DOHH2 (cell line): ENCODE measurements at regions not wholly inside any gene's neighbourhood (a gene's known extent, or its start where the extent isn't known, plus 50 kb on each side); places are given as distances from the start of the nearest gene placed in this dataset.

Experiments used
- H3F3A ChIP-seq: fragments of 200-600 bp; sonication (generic), shearing (Covaris generic); 2 replicates; pipeline ENCODE4 v1.6.0; 2016; ENCODE audit warnings: antibody characterized with exemption, mild to moderate bottlenecking; ENCODE audit not compliant: control insufficient read depth, insufficient read depth
- H3K27ac ChIP-seq: fragments of 200-600 bp; sonication (generic); 2 replicates; pipeline ENCODE4 v1.5.1; 2014; ENCODE audit warnings: low read depth, mild to moderate bottlenecking, low read length, moderate library complexity
- H3K27me3 ChIP-seq: fragments of 200-600 bp; sonication (generic); 2 replicates; pipeline ENCODE4 v1.6.1; 2014; ENCODE audit warnings: mild to moderate bottlenecking, low read length, mixed read lengths; ENCODE audit not compliant: control insufficient read depth
- H3K36me3 ChIP-seq: fragments of 200-600 bp; sonication (generic); 2 replicates; pipeline ENCODE4 v1.6.1; 2014; ENCODE audit warnings: mild to moderate bottlenecking, low read length, moderate library complexity, mixed read lengths; ENCODE audit not compliant: control insufficient read depth
- H3K4me1 ChIP-seq: fragments of 200-600 bp; sonication (generic); 2 replicates; pipeline ENCODE4 v1.6.1; 2014; ENCODE audit warnings: mild to moderate bottlenecking, low read length, mixed read lengths; ENCODE audit not compliant: control insufficient read depth
- H3K4me2 ChIP-seq: fragments of 200-600 bp; sonication (generic); 2 replicates; pipeline ENCODE4 v1.6.0; 2014; ENCODE audit warnings: mild to moderate bottlenecking, low read length, moderate library complexity
- H3K4me3 ChIP-seq: fragments of 200-600 bp; sonication (generic); 2 replicates; pipeline ENCODE4 v1.5.1; 2014; ENCODE audit warnings: mild to moderate bottlenecking, low read length, mixed read lengths
- H3K79me2 ChIP-seq: fragments of 200-600 bp; sonication (generic); 2 replicates; pipeline ENCODE4 v1.6.1; 2014; ENCODE audit warnings: mild to moderate bottlenecking, low read length, mixed read lengths; ENCODE audit not compliant: control insufficient read depth
- H3K9me2 ChIP-seq: fragments of 200-600 bp; sonication (generic); replicated peaks from 2 replicates; pipeline ENCODE4 v1.6.1; 2014; ENCODE audit warnings: mild to moderate bottlenecking, low read length, mixed read lengths; ENCODE audit not compliant: control insufficient read depth
- H3K9me3 ChIP-seq: fragments of 200-600 bp; sonication (generic); 2 replicates; pipeline ENCODE4 v1.6.1; 2014; ENCODE audit warnings: antibody characterized with exemption, low read length, mixed read lengths; ENCODE audit not compliant: control insufficient read depth, insufficient read depth
- H4K20me1 ChIP-seq: fragments of 200-600 bp; sonication (generic); 2 replicates; pipeline ENCODE4 v1.6.0; 2014; ENCODE audit warnings: low read depth, mild to moderate bottlenecking, antibody characterized with exemption, low read length, moderate library complexity; ENCODE audit not compliant: control insufficient read depth, insufficient read depth
- EZH2phosphoT487 ChIP-seq: fragments of 200-600 bp; sonication (generic); IDR thresholded peaks from 2 replicates; pipeline ENCODE4 v1.6.1; 2017; ENCODE audit warnings: borderline replicate concordance, mild to moderate bottlenecking, antibody characterized with exemption, low read length, moderate library complexity, mixed read lengths
- TF ChIP-seq, protein P1 (sequence below): fragments of 200-600 bp; sonication (generic); IDR thresholded peaks from one replicate; pipeline ENCODE4 v1.5.1; 2014; ENCODE audit warnings: antibody characterized with exemption, mild to moderate bottlenecking, low read depth, low read length; ENCODE audit not compliant: poor library complexity, severe bottlenecking

DNA sequence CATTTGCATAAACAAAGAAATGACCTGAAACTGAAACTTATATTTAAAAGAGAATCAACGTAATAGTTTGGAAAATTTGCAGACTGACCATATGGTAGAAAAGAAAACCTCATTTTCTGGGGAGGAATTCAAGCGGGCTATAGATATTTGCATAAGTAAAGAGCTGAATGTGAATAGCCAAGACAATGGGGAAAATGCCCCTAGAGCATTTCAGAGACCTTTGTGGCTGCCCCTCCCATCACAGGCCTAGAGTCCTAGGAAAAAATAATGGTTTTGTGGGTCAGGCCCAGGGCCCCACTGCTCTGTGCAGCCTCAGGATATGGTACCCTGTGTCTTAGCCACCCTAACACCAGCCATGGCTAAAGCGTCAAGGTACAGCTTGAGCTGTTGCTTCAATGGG lies 480.6 kb upstream of the MBL2 start:
- Histone ChIP-seq H4K20me1 (no peaks in the 10 kb centered on the region), H3K4me1 (no peaks in the 10 kb centered on the region), H3F3A (no peaks in the 10 kb centered on the region), H3K9me2 (no peaks in the 10 kb centered on the region), H3K27me3 (no peaks in the 10 kb centered on the region), H3K36me3 (no peaks in the 10 kb centered on the region), H3K4me3 (no peak overlapping the region), H3K4me2 (no peak overlapping the region), H3K9me3 (no peaks in the 10 kb centered on the region), H3K27ac (no peak overlapping the region), H3K79me2 (no peaks in the 10 kb centered on the region)
- TF ChIP-seq, protein P1, sequence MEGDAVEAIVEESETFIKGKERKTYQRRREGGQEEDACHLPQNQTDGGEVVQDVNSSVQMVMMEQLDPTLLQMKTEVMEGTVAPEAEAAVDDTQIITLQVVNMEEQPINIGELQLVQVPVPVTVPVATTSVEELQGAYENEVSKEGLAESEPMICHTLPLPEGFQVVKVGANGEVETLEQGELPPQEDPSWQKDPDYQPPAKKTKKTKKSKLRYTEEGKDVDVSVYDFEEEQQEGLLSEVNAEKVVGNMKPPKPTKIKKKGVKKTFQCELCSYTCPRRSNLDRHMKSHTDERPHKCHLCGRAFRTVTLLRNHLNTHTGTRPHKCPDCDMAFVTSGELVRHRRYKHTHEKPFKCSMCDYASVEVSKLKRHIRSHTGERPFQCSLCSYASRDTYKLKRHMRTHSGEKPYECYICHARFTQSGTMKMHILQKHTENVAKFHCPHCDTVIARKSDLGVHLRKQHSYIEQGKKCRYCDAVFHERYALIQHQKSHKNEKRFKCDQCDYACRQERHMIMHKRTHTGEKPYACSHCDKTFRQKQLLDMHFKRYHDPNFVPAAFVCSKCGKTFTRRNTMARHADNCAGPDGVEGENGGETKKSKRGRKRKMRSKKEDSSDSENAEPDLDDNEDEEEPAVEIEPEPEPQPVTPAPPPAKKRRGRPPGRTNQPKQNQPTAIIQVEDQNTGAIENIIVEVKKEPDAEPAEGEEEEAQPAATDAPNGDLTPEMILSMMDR: no peak
- TF ChIP-seq EZH2phosphoT487: no peak

DNA sequence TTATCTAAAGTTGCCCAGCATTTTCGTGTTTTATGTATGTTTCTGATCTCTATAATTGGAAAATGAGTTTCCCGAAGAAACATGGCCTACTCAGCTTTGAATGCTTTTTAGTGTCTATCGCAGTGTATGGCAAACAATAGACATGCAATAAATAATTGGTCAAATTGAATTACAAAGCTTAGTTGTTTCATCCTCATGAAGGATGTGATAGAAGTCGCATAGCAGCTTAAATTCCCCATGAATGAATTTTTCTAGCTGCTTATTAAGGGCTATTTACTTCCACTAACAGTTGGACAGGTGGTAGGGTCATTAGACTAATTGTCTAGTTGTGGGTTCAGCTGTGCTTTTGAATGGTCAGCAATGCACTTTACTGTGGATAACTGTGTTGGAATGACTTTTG lies 467.3 kb upstream of the MBL2 start:
- TF ChIP-seq, protein P1: no peak
- TF ChIP-seq EZH2phosphoT487: no peak
- Histone ChIP-seq H3K27ac (no peak overlapping the region), H3F3A (no peaks in the 10 kb centered on the region), H3K27me3 (no peaks in the 10 kb centered on the region), H3K4me2 (no peak overlapping the region), H3K36me3 (no peaks in the 10 kb centered on the region), H3K9me2 (no peaks in the 10 kb centered on the region), H3K4me1 (no peaks in the 10 kb centered on the region), H3K9me3 (no peaks in the 10 kb centered on the region), H3K4me3 (no peak overlapping the region), H3K79me2 (no peaks in the 10 kb centered on the region), H4K20me1 (no peaks in the 10 kb centered on the region)

DNA sequence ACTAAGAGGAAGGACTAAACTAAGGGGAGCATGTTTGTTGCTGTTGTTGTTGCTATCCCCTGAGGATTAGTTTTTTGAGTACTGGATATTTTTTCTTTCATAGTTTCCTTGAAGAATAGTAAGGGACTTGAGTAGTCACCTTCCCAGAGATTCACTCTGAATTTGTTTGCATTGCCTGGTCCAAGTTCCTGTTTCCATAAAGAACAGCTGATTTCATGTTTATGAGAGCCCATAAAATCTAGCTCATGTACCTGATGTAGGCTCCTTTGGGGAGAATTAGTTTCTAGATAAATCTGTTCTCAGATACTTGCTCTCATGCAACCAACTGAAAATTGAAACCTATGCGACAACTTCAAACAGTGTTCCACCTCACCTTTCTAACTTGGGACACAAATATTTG lies 464.4 kb upstream of the MBL2 start:
- H3K9me2 ChIP-seq: no peaks in the 10 kb centered on the region
- TF ChIP-seq, protein P1: no peak
- no peak for TF ChIP-seq EZH2phosphoT487
- H3K4me3 ChIP-seq: no peak overlapping the region
- H3K4me2 ChIP-seq: no peak overlapping the region
- H3K36me3 ChIP-seq: no peaks in the 10 kb centered on the region
- H4K20me1 ChIP-seq: no peaks in the 10 kb centered on the region
- H3K27me3 ChIP-seq: no peaks in the 10 kb centered on the region
- H3K9me3 ChIP-seq: no peaks in the 10 kb centered on the region
- H3K79me2 ChIP-seq: no peaks in the 10 kb centered on the region
- no peak overlapping the region for H3K27ac ChIP-seq
- H3K4me1 ChIP-seq: no peaks in the 10 kb centered on the region
- H3F3A ChIP-seq: no peaks in the 10 kb centered on the region

DNA sequence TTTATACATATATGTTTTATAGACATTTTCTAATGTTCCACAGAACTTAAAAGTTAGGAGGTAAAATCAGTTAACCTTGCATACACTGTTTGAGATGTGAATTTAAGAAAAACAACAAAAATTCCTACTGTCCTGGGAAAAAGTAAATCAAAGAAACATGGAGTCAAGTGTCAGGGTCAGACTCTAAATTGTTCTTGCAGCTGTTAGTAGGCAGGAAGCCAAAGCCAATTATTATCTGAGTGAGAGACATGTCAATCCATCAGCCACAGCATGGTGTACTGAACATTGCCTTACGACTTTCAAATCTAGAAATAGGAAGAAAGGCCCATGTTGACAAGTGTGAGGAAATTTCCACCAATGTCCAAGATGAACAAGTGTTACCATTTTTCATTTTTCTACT lies 461.2 kb upstream of the MBL2 start:
- no peak for TF ChIP-seq EZH2phosphoT487
- TF ChIP-seq, protein P1: no peak
- no peaks in the 10 kb centered on the region for H3K4me1 ChIP-seq
- H3K27ac ChIP-seq: no peak overlapping the region
- H3K4me2 ChIP-seq: no peak overlapping the region
- no peaks in the 10 kb centered on the region for H3K9me2 ChIP-seq
- no peaks in the 10 kb centered on the region for H4K20me1 ChIP-seq
- H3K79me2 ChIP-seq: no peaks in the 10 kb centered on the region
- no peaks in the 10 kb centered on the region for H3K36me3 ChIP-seq
- no peaks in the 10 kb centered on the region for H3K27me3 ChIP-seq
- no peaks in the 10 kb centered on the region for H3K9me3 ChIP-seq
- no peak overlapping the region for H3K4me3 ChIP-seq
- H3F3A ChIP-seq: no peaks in the 10 kb centered on the region
